ENCODE measurements at regions not wholly inside any gene's neighbourhood (a gene's known extent, or its start where the extent isn't known, plus 50 kb on each side); places are given as distances from the start of the nearest gene placed in this dataset.

DNA sequence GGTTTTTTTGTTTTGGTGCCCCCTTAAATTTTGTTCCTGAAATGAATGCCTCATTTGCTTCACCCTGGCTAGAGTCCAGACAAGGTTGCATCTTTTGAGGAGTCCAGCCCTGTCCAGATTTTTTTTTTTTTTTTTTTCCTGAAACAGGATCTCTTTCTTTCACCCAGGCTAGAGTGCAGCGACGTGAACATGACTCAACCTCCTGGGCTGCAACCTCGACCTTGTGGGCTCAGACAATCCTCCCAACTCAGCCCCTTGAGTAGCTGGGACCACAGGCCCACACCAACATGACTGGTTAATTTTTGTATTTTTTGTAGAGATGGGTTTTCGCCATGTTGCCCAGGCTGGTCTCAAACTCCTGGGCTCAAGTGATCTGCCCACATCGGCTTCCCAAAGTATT lies 469.0 kb upstream of the BRINP1 start:
- no peaks in the 10 kb centered on the region for H3K4me1 Mint-ChIP-seq (ENCODE audit: low read depth, unreplicated experiment)
- DNase-seq: no peak
- H3K4me3 ChIP-seq (ENCODE audit: low read depth, low read length): no peak overlapping the region
- no peak overlapping the region for H3K4me3 Mint-ChIP-seq (ENCODE audit: unreplicated experiment)
- H3K27ac Mint-ChIP-seq (ENCODE audit: unreplicated experiment): no peak overlapping the region
- ChIA-PET POLR2A (no interaction called here), CTCF (no interaction called here)
- no peaks in the 10 kb centered on the region for H3K36me3 Mint-ChIP-seq (ENCODE audit: insufficient read depth, unreplicated experiment)
- no peaks in the 10 kb centered on the region for H3K27me3 ChIP-seq (replicated peaks; ENCODE audit: control insufficient read depth, insufficient read depth, low read length)
- no TSS peak for BruUV-seq (replicated peaks)
- no peaks in the 10 kb centered on the region for H3K4me1 ChIP-seq
- no peaks in the 10 kb centered on the region for H3K9me3 ChIP-seq
- no peaks in the 10 kb centered on the region for H3K36me3 ChIP-seq (ENCODE audit: control insufficient read depth, insufficient read depth, low read length)
- TF ChIP-seq, protein P1, sequence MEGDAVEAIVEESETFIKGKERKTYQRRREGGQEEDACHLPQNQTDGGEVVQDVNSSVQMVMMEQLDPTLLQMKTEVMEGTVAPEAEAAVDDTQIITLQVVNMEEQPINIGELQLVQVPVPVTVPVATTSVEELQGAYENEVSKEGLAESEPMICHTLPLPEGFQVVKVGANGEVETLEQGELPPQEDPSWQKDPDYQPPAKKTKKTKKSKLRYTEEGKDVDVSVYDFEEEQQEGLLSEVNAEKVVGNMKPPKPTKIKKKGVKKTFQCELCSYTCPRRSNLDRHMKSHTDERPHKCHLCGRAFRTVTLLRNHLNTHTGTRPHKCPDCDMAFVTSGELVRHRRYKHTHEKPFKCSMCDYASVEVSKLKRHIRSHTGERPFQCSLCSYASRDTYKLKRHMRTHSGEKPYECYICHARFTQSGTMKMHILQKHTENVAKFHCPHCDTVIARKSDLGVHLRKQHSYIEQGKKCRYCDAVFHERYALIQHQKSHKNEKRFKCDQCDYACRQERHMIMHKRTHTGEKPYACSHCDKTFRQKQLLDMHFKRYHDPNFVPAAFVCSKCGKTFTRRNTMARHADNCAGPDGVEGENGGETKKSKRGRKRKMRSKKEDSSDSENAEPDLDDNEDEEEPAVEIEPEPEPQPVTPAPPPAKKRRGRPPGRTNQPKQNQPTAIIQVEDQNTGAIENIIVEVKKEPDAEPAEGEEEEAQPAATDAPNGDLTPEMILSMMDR (IDR thresholded peaks at IDR 0.05; ENCODE audit: insufficient read depth in 1 of 2, low read depth in 1 of 2, low read length in 1 of 2, severe bottlenecking in 1 of 2, unreplicated experiment in 1 of 2): no peak
- intact Hi-C loops (cut with micrococcal nuclease; ENCODE audit: unreplicated experiment): no loop called here
- H3K27me3 Mint-ChIP-seq (ENCODE audit: insufficient read depth, unreplicated experiment): peaks cover 7% of the 10 kb centered on the region
- no peaks in the 10 kb centered on the region for H3K9me3 Mint-ChIP-seq (ENCODE audit: unreplicated experiment)

DNA sequence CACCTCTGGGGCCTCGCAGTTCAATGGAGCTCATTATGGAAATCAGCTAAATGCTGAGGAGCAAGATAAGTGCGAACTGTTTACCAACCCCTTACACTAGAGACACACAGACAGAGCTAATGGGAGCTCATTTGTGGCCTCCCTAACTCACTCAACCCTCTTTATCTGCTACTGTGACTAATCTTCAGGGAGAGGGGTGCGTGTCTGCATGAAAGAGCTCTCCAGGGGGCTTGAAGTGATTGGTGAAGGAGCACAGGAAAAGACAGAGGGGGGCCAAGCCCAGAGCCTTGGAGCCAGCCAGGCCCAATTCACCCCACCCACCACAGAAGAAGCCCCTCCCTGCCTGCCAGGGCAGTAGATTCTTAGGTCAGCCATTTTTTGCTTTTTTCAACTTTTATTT lies 466.8 kb upstream of the BRINP1 start:
- H3K27me3 ChIP-seq (replicated peaks; ENCODE audit: control insufficient read depth, insufficient read depth, low read length): no peaks in the 10 kb centered on the region
- Mint-ChIP-seq H3K9me3 (ENCODE audit: unreplicated experiment) (no peaks in the 10 kb centered on the region), H3K27ac (ENCODE audit: unreplicated experiment) (no peak overlapping the region), H3K36me3 (ENCODE audit: insufficient read depth, unreplicated experiment) (no peaks in the 10 kb centered on the region), H3K4me1 (ENCODE audit: low read depth, unreplicated experiment) (no peaks in the 10 kb centered on the region), H3K4me3 (ENCODE audit: unreplicated experiment) (no peak overlapping the region), H3K27me3 (ENCODE audit: insufficient read depth, unreplicated experiment) (peaks cover 12% of the 10 kb centered on the region)
- intact Hi-C loops (cut with micrococcal nuclease; ENCODE audit: unreplicated experiment): no loop called here
- no peaks in the 10 kb centered on the region for H3K4me1 ChIP-seq
- H3K36me3 ChIP-seq (ENCODE audit: control insufficient read depth, insufficient read depth, low read length): no peaks in the 10 kb centered on the region
- BruUV-seq (replicated peaks): no TSS peak
- CTCF ChIA-PET: no interaction called here
- no peaks in the 10 kb centered on the region for H3K9me3 ChIP-seq
- TF ChIP-seq, protein P1 (IDR thresholded peaks at IDR 0.05; ENCODE audit: insufficient read depth in 1 of 2, low read depth in 1 of 2, low read length in 1 of 2, severe bottlenecking in 1 of 2, unreplicated experiment in 1 of 2): no peak
- POLR2A ChIA-PET: no interaction called here
- DNase-seq: no peak
- H3K4me3 ChIP-seq (ENCODE audit: low read depth, low read length): no peak overlapping the region

DNA sequence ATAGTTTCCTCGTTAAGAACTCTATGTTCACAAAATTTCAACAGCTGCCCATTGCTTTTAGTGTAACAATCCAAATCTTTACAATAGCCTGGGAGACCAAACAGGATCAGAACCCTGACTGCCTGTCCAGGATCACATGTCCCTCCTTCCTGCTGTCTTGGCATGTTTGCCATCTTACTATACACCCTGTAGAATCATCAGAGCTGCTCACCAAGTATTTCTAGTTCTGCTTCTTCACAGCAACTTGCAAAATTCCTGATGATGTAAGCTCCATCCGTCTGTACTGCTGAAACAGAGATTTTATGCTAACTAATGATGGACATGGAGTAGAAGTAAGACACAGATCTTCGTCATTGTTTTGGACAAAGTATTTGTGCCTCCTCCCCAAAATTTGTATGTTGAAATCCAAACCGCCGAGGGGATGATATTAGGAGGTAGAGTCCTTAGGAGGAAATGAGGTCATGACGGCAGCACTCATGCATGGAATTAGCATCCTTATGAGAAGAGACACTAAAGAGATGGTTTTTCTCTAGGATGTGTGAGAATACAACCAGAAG lies 464.9 kb upstream of the BRINP1 start:
- Mint-ChIP-seq H3K4me3 (ENCODE audit: unreplicated experiment) (no peak overlapping the region), H3K36me3 (ENCODE audit: insufficient read depth, unreplicated experiment) (no peaks in the 10 kb centered on the region), H3K4me1 (ENCODE audit: low read depth, unreplicated experiment) (no peaks in the 10 kb centered on the region), H3K27me3 (ENCODE audit: insufficient read depth, unreplicated experiment) (peaks cover 12% of the 10 kb centered on the region), H3K27ac (ENCODE audit: unreplicated experiment) (no peak overlapping the region), H3K9me3 (ENCODE audit: unreplicated experiment) (no peaks in the 10 kb centered on the region)
- no peaks in the 10 kb centered on the region for H3K4me1 ChIP-seq
- DNase-seq: no peak
- intact Hi-C loops (cut with micrococcal nuclease; ENCODE audit: unreplicated experiment): no loop called here
- TF ChIP-seq, protein P1 (IDR thresholded peaks at IDR 0.05; ENCODE audit: insufficient read depth in 1 of 2, low read depth in 1 of 2, low read length in 1 of 2, severe bottlenecking in 1 of 2, unreplicated experiment in 1 of 2): no peak
- CTCF ChIA-PET: no interaction called here
- no peaks in the 10 kb centered on the region for H3K9me3 ChIP-seq
- BruUV-seq (replicated peaks): no TSS peak
- H3K27me3 ChIP-seq (replicated peaks; ENCODE audit: control insufficient read depth, insufficient read depth, low read length): no peaks in the 10 kb centered on the region
- POLR2A ChIA-PET: no interaction called here
- H3K36me3 ChIP-seq (ENCODE audit: control insufficient read depth, insufficient read depth, low read length): no peaks in the 10 kb centered on the region
- no peak overlapping the region for H3K4me3 ChIP-seq (ENCODE audit: low read depth, low read length)
